HL-60 (cell line): ENCODE measurements at regions not wholly inside any gene's neighbourhood (a gene's known extent, or its start where the extent isn't known, plus 50 kb on each side); places are given as distances from the start of the nearest gene placed in this dataset.

ENCODE experiments used
- GABPA ChIP-seq: IDR thresholded peaks from 2 replicates; pipeline ENCODE4 v1.6.1; 2012; ENCODE audit warnings: low read depth
- TF ChIP-seq, protein P1 (sequence below): IDR thresholded peaks from one replicate; pipeline ENCODE4 v1.5.1; 2011; ENCODE audit warnings: low read length, control low read depth, inconsistent platforms; ENCODE audit not compliant: insufficient read depth
- TF ChIP-seq, protein P2 (sequence below): IDR thresholded peaks from 2 replicates; pipeline ENCODE4 v1.6.1; 2012; ENCODE audit warnings: low read depth; ENCODE audit not compliant: insufficient replicate concordance

DNA sequence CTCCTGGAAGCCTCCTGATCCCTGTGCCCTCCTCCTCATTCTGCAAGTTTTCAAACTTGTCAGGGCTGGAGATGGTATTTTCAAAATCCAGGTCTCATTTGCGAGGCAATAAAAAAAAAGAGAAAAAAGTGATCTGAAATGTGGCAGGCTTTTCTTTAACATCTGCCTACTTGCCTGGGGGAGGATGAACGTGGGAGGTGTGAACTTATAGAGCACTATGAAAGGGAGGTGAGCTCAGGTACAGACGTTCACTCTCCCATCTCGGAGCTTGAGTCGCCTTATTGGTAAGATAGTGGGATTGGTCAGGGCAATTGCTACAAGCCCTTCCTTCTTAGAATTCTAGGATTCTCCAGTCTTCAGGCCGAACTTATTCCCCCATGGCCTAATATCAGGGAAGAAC, 104.8 kb upstream of the CADM1 start:
- TF ChIP-seq, protein P1, sequence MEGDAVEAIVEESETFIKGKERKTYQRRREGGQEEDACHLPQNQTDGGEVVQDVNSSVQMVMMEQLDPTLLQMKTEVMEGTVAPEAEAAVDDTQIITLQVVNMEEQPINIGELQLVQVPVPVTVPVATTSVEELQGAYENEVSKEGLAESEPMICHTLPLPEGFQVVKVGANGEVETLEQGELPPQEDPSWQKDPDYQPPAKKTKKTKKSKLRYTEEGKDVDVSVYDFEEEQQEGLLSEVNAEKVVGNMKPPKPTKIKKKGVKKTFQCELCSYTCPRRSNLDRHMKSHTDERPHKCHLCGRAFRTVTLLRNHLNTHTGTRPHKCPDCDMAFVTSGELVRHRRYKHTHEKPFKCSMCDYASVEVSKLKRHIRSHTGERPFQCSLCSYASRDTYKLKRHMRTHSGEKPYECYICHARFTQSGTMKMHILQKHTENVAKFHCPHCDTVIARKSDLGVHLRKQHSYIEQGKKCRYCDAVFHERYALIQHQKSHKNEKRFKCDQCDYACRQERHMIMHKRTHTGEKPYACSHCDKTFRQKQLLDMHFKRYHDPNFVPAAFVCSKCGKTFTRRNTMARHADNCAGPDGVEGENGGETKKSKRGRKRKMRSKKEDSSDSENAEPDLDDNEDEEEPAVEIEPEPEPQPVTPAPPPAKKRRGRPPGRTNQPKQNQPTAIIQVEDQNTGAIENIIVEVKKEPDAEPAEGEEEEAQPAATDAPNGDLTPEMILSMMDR, result no peak
- no peak for TF ChIP-seq GABPA
- TF ChIP-seq, protein P2, sequence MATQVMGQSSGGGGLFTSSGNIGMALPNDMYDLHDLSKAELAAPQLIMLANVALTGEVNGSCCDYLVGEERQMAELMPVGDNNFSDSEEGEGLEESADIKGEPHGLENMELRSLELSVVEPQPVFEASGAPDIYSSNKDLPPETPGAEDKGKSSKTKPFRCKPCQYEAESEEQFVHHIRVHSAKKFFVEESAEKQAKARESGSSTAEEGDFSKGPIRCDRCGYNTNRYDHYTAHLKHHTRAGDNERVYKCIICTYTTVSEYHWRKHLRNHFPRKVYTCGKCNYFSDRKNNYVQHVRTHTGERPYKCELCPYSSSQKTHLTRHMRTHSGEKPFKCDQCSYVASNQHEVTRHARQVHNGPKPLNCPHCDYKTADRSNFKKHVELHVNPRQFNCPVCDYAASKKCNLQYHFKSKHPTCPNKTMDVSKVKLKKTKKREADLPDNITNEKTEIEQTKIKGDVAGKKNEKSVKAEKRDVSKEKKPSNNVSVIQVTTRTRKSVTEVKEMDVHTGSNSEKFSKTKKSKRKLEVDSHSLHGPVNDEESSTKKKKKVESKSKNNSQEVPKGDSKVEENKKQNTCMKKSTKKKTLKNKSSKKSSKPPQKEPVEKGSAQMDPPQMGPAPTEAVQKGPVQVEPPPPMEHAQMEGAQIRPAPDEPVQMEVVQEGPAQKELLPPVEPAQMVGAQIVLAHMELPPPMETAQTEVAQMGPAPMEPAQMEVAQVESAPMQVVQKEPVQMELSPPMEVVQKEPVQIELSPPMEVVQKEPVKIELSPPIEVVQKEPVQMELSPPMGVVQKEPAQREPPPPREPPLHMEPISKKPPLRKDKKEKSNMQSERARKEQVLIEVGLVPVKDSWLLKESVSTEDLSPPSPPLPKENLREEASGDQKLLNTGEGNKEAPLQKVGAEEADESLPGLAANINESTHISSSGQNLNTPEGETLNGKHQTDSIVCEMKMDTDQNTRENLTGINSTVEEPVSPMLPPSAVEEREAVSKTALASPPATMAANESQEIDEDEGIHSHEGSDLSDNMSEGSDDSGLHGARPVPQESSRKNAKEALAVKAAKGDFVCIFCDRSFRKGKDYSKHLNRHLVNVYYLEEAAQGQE, result no peak
